Cardiac septum (tissue), 1 donor: ENCODE measurements at regions not wholly inside any gene's neighbourhood (a gene's known extent, or its start where the extent isn't known, plus 50 kb on each side); places are given as distances from the start of the nearest gene placed in this dataset.

Source experiments
- DNase-seq: peaks from one replicate; pipeline ENCODE4 v3.0.0-alpha.2; 2020; ENCODE audit warnings: low spot score
- intact Hi-C: fragments of 100-400 bp; cut with DNase I; formaldehyde crosslinking; loops from one replicate; pipeline ENCODE4 v1.14.0; 2022
- donor health status: DM: no; HTN: no; CAD: no.

DNA sequence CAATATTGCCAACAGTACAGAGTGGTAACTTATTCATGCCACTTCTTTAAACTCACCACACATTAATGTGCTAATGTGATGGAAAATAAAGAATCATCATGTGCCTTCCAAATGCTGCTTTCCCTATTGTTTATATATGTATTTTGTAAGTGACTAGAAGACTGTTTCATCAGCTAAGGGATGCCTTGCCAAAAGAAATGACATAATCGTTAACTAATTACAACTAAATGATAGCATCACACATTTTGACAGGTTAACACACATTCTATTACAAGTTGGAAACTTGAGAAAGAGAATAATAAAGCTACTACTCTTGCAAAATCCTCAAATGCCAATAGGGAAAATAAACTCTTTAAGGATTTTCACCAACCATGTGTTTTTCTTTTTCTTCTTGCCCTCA lies 329.9 kb upstream of the AGTR1 start:
- no peak for DNase-seq
- intact Hi-C loops, result no loop called here

DNA sequence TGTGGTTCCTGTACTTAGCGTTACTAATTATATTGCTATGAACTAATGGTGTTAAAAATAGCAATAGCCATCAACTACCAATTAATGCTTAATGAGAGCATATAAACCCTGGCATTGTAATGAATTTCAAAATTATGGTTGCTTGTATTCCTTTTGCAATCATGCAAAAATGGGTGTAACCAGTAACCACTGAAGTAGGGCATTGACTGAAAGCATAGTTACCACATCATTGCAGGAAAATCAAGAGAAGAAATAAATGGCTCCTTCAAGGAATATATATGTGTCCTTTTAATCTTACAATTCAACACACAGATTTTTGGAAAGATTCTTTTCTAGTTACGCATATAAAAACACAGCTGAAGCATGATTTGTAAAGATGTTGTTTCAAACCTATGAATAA lies 328.3 kb upstream of the AGTR1 start:
- intact Hi-C loops, result no loop called here
- DNase-seq, result no peak

DNA sequence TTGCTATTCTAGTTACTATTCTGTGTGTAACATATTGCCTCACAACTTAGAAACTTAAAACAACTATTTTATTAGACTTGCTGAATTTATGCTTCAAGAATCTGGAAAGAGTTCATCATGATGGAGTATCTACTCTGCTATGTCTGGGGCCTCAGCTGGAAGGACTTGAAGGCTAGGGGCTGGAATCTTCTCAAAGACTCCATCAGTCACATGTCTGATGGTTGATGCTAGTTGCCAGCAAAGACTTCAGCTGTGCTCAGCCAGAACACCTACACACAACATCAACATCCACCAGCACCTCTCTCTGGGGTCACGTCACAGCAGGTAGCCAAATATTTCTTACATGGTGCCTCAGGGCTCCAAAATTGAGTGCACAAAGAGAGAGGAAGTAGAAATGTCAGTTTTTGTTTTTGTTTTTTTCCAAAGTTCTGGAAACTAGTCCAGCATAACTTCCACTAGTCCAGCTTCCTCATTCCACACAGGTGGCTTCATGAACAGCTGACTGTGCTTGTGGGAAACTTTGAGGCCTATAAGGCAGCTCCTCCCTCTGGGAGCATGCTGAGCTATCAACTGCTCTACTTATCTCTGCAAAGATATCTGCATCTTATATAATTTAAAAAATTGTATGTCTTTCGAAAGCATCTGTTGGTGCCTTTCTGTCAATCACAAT lies 325.4 kb upstream of the AGTR1 start:
- no peak for DNase-seq
- intact Hi-C loops, result no loop called here

DNA sequence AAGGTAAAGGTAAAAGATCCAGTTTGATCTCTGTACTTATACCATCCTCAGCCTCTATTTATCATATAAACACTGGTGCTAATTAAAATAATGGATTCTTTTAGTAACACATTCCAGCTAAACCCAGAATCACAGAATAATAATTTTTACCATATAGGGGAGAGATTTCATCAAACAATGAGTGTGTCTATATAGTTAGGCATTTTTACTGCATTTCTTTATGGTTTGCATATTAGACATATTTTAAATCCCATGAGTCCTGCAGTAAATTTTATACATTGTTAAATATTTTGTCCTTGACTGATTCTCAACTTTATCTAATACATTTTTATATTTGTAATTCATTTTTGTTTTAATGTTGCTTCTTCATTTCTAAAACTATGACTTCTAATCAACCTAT lies 323.7 kb upstream of the AGTR1 start:
- no peak for DNase-seq
- intact Hi-C loops, result no loop called here

DNA sequence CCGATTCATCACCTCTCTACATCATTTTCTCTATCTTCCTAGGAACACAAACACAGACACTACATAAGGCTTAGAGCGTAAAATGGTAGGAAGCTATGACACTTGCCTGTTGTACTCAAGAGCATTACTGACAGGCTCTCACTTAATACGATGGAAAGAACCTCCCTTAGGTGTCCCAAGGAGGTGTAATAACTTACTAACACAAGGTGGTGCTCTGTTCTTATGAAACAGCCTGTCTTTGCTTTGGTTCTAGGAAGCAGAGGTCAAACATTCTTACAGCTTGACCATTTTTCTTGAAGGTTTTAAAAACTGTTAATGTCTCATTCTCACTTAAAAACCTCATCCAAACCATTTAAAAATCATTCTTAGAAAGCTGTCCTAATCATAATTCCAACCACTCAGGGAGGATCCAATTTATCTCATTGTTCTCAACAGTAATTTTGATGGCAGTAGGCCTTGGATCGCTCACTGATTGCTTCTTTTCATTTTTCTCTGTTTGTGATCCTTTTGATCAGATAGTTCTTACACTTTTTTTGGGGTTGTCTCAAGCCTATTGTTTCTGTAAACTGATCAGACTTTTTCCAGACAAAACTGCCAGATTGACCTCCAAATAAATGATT lies 317.8 kb upstream of the AGTR1 start:
- no peak for DNase-seq
- intact Hi-C loops, result loop anchor here (5.0 kb wide), 1 partner anchor 337 kb away; no protein-coding TSS in a partner anchor

DNA sequence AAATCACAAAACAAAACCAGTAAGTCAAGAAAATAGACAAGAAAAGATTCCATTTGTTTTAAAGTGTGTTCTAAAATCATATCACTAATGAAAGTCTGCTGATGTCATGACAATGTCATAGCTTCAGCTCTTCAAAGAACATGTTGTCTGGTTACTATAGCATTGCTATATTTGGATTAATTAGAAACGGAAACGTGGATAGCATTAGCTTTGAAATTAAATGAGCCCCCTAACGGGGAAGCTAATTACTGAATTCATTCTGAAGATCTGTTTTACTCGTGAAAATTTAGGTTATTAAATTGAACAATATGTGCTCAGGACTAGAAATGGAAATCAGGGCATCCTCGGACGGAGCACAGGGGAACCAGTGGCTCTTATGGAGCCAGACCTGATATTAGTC lies 316.7 kb upstream of the AGTR1 start:
- intact Hi-C loops, result loop anchor here (5.0 kb wide), 1 partner anchor 336 kb away; no protein-coding TSS in a partner anchor
- DNase-seq, result no peak

DNA sequence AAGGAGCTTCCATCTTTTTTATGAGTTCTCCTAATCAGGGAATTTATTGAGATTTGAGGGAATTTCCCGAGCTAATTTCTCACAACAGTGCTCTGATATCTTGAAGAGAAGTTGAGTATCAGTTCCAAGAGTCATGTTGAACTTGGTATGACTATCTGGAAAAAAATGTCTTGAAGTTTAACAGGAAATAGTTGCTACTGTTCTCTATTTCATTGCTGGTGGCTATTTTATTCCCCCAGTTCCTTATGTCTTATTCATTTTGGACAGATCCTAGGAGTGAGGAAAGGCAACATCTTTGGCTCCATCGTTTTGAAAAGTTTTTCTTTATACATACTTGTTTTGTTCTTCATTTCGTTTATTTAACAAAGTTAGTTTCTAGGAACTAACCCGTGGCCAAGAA lies 307.8 kb upstream of the AGTR1 start:
- intact Hi-C loops, result no loop called here
- no peak for DNase-seq

DNA sequence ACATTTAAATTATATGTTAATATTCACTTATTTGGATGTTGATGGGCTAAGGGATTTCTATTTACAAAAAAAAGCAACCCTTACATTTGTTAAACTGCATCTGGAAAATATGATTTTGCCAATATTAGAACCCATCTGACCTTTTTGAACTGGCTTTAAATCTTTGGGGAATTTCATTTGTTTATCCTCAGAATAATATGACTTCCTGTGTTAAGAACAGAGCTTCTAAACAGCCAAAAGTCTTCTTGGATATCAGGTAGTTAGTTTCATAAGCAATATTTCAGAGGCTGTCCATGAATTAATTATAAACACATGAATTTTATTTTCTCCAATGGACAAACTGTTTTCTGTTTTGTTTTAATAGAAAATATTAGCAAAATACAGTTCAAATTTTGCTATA lies 301.9 kb upstream of the AGTR1 start:
- intact Hi-C loops, result no loop called here
- DNase-seq, result no peak

DNA sequence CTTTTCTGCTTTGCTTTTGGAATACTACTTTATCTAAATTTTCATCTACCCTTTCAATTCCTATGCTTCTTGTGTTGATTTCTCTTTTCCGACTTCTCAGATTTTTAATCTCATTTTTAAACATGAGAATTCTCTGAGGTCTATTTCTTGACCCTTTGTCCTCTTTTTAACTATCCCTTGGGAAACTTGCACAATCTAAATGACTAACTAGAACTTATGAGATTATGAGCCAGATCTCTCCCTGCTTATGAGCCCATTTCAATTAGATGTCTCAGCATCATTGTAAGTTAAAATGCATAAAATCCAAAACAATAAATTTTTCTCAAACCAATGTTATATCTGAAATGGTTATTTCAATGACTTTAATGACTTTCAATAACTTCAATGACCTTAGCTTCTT lies 296.9 kb upstream of the AGTR1 start:
- intact Hi-C loops, result no loop called here
- no peak for DNase-seq

DNA sequence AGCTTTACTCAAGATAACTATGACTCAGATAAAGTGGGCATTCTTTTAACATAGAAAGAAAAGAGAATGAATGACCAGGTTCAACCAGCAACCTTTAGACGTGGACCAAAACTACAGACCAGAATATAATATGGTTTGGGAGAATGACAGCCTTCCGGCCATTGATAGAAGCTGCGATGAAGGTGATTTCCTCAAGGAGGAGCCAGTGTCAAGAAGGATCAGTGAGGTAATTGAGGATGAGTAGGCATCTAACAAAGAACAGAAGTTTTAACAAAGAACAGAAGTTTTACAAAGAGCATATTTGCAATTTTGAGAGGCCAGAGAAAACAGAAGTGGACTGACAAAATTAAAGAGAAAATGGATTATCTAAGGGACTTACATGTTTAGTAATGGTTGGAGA lies 289.0 kb upstream of the AGTR1 start:
- no peak for DNase-seq

DNA sequence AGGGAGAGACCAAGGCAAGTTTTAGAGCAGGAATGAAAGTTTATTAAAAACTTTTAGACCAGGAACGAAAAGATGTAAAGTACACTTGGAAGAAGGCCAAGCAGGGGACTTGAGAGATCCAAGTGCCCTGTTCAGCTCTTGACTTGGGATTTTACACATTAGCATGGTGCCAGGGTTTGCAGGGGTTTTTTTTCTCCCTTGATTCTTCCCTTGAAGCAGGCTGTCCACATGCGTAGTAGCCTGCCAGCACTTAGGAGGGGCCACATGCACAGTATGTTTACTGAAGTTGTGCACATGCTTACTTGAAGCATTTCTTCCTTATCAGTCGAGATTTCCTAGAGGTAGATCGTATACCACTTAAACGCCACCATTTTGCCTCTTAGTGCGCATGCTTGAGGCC lies 277.5 kb upstream of the AGTR1 start:
- intact Hi-C loops, result no loop called here
- no peak for DNase-seq

More for the DNA sequence above, 289.0 kb upstream of the AGTR1 start:
- intact Hi-C loops, result no loop called here

DNA sequence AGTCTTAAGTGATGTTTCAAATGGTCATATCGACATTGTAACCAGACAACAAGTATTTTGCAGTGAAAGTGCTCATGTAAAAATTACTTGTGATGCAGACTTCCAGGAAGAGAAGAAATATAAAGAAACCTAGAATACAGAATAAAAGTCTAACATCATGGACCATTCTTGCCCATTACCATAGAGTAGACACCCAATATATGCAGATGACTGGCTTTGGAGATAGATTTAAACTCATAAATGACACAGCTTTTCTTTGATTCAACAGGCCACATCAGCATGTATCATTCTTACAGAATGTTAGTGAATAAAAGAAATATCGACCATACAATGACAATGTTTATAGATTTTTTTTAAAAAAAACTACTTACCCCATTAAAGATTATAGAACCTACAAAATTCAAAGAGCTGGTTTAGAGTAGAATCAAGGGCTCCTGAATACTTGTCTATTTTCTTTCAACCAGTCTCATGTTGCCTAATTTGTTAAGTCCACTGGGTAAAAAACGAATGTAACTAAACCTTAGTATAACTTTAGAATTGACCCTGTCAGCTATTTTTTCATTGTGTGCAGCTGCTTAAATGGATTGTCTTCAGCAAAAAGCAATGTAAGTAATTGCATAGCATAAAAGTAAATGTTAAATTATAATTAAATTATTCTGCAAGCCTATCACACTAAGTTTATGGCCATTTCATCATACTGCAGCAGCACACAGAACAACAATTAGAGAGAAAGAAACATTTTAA lies 268.7 kb upstream of the AGTR1 start:
- intact Hi-C loops, result no loop called here
- DNase-seq, result no peak

DNA sequence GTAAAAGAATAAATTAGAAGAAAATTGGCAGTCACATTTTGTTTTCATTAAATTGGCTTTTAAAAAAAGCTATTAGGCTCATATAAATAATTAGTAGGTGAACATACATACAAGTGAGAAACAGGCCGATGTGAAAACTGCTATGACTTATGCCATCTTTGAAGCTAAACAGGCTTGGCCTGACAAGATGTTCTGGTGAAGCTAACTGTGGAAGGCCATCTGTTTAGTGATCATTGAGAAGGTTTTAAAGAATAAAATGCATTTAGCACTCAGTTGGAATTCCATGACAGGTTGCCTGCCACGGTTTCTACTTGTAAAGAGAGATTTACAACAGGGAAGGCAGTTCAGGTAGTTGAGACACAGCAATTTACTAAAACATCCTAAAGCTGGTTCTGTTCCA lies 264.0 kb upstream of the AGTR1 start:
- intact Hi-C loops, result no loop called here
- no peak for DNase-seq

DNA sequence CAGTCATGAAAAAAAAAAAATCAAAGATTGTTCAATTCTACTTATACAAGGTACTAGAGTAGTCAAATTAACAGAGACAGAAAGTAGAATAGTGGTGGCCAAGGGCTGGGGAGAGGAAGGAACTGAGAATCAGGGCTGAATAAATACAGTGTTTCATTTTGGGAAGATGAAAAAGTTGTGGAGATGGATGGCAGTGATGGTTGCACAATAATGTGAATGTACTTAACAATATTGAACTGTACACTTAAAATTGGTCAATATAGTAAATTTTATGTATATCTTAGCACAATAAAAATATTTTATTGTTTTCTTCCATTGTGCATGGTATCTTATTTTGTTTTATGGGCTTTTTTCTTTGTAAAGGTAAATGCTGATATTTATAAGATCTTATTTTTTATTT lies 262.2 kb upstream of the AGTR1 start:
- DNase-seq, result no peak
- intact Hi-C loops, result no loop called here

DNA sequence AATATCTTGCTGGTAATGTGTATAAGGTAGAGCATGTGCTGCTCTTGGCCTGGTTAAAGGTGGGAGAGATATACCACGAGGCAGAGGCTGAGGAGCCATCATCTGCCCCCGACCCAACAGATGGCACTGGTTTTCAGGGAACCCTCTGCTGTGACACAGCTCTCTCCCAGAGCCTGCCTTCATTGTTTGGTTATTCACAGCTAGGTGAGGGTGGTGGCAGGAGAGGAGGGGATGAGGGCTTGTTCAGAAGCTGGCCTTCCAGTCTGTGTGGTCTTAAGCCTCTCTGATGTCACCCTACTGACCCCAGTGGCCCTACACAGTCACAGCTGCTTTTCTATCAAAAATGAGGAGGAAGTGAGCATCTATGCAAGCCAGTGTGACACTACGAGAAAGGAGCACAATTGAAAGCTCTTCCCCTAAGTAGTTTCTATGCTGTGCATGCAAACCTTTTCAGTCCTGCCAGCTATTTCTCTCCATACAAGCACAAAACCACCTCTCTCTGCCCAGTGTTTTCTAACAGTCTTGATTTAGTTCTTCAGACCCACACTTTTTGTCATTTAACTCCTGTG lies 258.4 kb upstream of the AGTR1 start:
- no peak for DNase-seq
- intact Hi-C loops, result no loop called here

DNA sequence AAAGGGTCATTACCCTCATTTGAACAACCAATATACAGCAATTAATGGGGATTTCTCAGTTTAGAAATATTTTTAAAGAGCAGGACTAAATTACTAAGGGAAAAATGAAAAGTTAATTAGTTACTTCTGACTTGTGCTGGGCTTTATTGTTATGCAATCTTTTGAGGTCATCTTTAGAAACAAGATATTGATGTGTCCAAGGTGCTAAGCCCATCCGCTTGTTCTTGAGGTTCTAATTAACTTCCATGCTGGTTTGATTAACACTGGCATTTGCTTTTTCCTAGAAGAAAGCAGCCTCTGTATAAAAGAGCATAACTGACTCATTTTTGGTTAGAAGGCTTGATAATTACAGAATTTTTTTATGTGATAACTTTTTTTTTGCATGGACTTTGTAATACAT lies 256.5 kb upstream of the AGTR1 start:
- intact Hi-C loops, result no loop called here

DNA sequence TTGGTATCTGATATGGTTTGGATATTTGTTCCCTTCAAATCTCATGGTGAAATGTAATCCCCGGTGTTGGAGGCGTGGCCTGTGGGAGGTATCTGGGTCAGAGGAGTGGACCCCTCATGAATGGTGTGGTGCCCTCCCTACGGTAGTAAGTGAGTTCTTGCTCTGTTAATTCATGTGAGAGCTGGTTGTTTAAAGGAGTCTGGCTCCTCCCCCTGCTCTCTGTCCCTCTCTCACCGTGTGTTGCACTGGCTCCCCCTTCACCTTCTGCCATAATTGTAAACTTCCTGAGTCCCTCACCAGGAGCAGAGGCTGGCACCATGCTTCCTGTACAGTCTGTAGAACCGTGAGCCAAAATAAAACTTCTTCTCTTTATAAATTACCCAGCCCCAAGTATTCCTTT lies 246.9 kb upstream of the AGTR1 start:
- no peak for DNase-seq
- intact Hi-C loops, result no loop called here

More for the DNA sequence above, 256.5 kb upstream of the AGTR1 start:
- DNase-seq, result no peak

DNA sequence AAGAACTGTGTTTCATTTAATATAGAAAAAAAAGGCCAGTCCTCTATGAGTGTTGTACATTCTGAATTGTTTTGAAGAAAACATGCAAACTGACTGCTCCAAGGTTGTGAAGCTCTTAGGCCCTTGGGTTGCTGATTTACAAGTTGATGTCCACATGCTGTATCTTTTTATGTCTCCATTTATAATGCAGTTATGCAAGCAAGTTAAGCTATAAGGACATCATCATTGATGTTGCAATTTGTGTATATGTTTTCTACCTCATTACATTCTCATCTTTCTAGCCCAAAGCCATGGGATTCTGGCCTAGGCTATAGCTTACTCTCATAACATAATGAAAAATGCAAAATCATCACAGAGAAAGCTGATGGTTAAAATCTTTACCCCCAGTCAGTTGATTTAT lies 245.7 kb upstream of the AGTR1 start:
- DNase-seq, result no peak
- intact Hi-C loops, result no loop called here

DNA sequence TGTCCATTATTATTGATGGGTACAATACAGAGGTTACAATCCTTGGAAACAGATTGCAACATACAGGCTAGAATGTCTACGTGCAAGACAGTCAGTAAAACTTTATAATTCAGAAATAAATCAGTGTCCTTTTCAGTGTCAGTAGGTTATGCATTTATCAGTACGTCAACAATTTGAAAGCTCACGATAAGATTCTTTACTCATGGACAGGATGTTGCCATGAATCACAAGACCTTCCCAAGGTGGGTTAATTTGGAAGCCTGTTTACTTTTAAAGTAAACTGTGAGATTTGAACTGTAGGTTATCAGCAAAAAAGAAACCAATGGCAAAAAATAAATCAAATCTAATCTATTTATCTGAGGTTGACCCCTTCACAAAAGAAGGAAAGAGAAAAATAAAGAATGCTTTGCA lies 243.9 kb upstream of the AGTR1 start:
- DNase-seq, result no peak
- intact Hi-C loops, result no loop called here

DNA sequence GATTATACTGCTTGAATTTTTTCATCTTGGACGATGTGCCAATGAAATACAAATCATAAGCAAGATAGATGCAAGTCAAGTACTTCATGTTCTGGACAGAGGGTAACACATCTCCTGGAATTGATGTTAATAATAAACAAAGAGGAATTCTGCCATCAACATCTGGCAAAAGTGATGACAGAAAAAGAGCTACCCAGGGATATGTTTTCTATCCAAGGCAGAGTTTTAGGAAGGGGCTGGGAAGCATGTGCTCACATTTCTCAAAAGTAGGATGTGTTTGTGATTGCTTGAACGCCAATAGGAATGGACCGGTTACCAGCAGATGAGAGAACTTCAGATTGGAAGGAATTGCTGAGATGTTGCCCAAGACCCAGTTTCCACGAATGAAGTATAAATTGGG lies 242.6 kb upstream of the AGTR1 start:
- intact Hi-C loops, result no loop called here
- DNase-seq, result no peak

DNA sequence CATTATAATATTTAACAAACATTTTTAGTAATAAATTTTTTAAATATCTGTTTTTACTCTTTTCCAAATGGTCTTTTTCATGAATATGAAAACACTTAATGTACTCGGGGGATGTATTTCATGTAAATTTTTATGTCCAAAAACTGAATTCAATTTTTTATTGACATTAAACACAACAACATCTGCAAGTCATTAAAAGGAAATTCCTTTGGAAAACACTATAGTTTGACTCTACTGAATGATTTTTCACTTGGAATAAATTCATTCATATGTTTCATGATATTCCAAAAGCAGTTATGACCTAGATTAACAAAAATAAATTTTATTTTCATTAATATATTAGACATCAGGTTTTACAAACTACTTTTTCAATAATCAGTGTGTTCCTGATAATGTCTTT lies 239.8 kb upstream of the AGTR1 start:
- no peak for DNase-seq
- intact Hi-C loops, result no loop called here
